NCI-H1436 treated with DMSO at 0.1 percent for 48 hours (cell line): ENCODE measurements at regions not wholly inside any gene's neighbourhood (a gene's known extent, or its start where the extent isn't known, plus 50 kb on each side); places are given as distances from the start of the nearest gene placed in this dataset.

ENCODE experiments used
- DNase-seq: peaks from one replicate; lab custom pipeline; 2025; lab: John Stamatoyannopoulos, UW

- no peak for DNase-seq
Observed at GRCh38 chr12:92302041-92302829, 156.6 kb upstream of the BTG1 start.

- DNase-seq: no peak
Observed at GRCh38 chr12:92301356-92301755, 155.7 kb upstream of the BTG1 start.

- no peak for DNase-seq
Observed at GRCh38 chr12:92300777-92301176, 155.1 kb upstream of the BTG1 start.

- no peak for DNase-seq
Observed at GRCh38 chr12:92299744-92300143, 154.1 kb upstream of the BTG1 start.

- DNase-seq: no peak
Observed at GRCh38 chr12:92299344-92299743, 153.7 kb upstream of the BTG1 start.

GRCh38 chr12:92297932-92298696 lies 152.5 kb upstream of the BTG1 start:
- DNase-seq: no peak

- no peak for DNase-seq
Observed at GRCh38 chr12:92297405-92297804, 151.8 kb upstream of the BTG1 start.

GRCh38 chr12:92295523-92295922 lies 149.9 kb upstream of the BTG1 start:
- DNase-seq: no peak

GRCh38 chr12:92294676-92295440 lies 149.2 kb upstream of the BTG1 start:
- DNase-seq: no peak

- no peak for DNase-seq
Observed at GRCh38 chr12:92292016-92292415, 146.4 kb upstream of the BTG1 start.

GRCh38 chr12:92290886-92291285 lies 145.2 kb upstream of the BTG1 start:
- no peak for DNase-seq

- no peak for DNase-seq
Observed at GRCh38 chr12:92290350-92290695, 144.7 kb upstream of the BTG1 start.

- no peak for DNase-seq
Observed at GRCh38 chr12:92289629-92290349, 144.1 kb upstream of the BTG1 start.

GRCh38 chr12:92288561-92288960 lies 142.9 kb upstream of the BTG1 start:
- DNase-seq: no peak

GRCh38 chr12:92278378-92278828 lies 132.8 kb upstream of the BTG1 start:
- DNase-seq: no peak

- no peak for DNase-seq
Observed at GRCh38 chr12:92277795-92278194, 132.1 kb upstream of the BTG1 start.

- DNase-seq: no peak
Observed at GRCh38 chr12:92276276-92276675, 130.6 kb upstream of the BTG1 start.

- no peak for DNase-seq
Observed at GRCh38 chr12:92275443-92276154, 130.0 kb upstream of the BTG1 start.

GRCh38 chr12:92273076-92273475 lies 127.4 kb upstream of the BTG1 start:
- no peak for DNase-seq

GRCh38 chr12:92272061-92272964 lies 126.7 kb upstream of the BTG1 start:
- no peak for DNase-seq
